CD14-positive monocyte (primary cell): ENCODE measurements at regions not wholly inside any gene's neighbourhood (a gene's known extent, or its start where the extent isn't known, plus 50 kb on each side); places are given as distances from the start of the nearest gene placed in this dataset.

Experiments
- DNase-seq, 3 donors: peaks; one replicate each; pipeline ENCODE4 v3.0.0-alpha.2; 2011 to 2022
- H2AFZ ChIP-seq: 2 replicates; pipeline ENCODE4 v1.6.0; 2012; ENCODE audit warnings: mild to moderate bottlenecking, low read depth, low read length, inconsistent platforms; ENCODE audit not compliant: insufficient read depth, poor library complexity, severe bottlenecking
- H3K27ac ChIP-seq, 2 donors: 1 replicate in 1 of 2; 2 replicates in 1 of 2; pipeline ENCODE4 v1.5.1; 2012 to 2013; ENCODE audit warnings: low read length in 2 of 2, control low read depth in 1 of 2, inconsistent platforms in 1 of 2, low read depth in 1 of 2, mild to moderate bottlenecking in 1 of 2
- H3K27me3 ChIP-seq, 2 donors: one replicate each; pipeline versions ENCODE4 v1.6.0 to v1.6.1; 2011 to 2013; ENCODE audit warnings: low read length in 2 of 2; ENCODE audit not compliant: control insufficient read depth in 2 of 2, insufficient read depth in 2 of 2
- H3K36me3 ChIP-seq, 2 donors: replicated peaks in 1 of 2; 1 replicate in 1 of 2; 2 replicates in 1 of 2; pipeline versions ENCODE4 v1.5.1 to v1.6.1; 2012 to 2013; ENCODE audit warnings: low read length in 2 of 2, control low read depth in 1 of 2, inconsistent platforms in 1 of 2, mild to moderate bottlenecking in 1 of 2; ENCODE audit not compliant: insufficient read depth in 2 of 2, control insufficient read depth in 1 of 2
- H3K4me1 ChIP-seq, 2 donors: 1 replicate in 1 of 2; 2 replicates in 1 of 2; pipeline versions ENCODE4 v1.5.1 to v1.6.1; 2012 to 2013; ENCODE audit warnings: low read length in 2 of 2, control low read depth in 1 of 2, inconsistent platforms in 1 of 2, mild to moderate bottlenecking in 1 of 2, moderate library complexity in 1 of 2; ENCODE audit not compliant: insufficient read depth in 2 of 2, control insufficient read depth in 1 of 2
- H3K4me2 ChIP-seq: replicated peaks from 2 replicates; pipeline ENCODE3; 2012; ENCODE audit warnings: low read length, moderate library complexity, mild to moderate bottlenecking; ENCODE audit not compliant: poor library complexity, severe bottlenecking; ENCODE audit errors: extremely low read depth
- H3K4me3 ChIP-seq, 3 experiments: fragments of 200-600 bp in 1 of 3; sonication (generic) in 1 of 3; replicated peaks in 1 of 3; 1 replicate in 2 of 3; 2 replicates in 1 of 3; pipeline ENCODE4 v1.5.1; 2011 to 2013; ENCODE audit warnings: low read length in 3 of 3, mild to moderate bottlenecking in 3 of 3, control low read depth in 2 of 3, low read depth in 2 of 3, inconsistent platforms in 1 of 3, moderate library complexity in 1 of 3
- H3K79me2 ChIP-seq: 2 replicates; pipeline ENCODE4 v1.6.0; 2012; ENCODE audit warnings: mild to moderate bottlenecking, control low read depth, inconsistent platforms, low read length, moderate library complexity; ENCODE audit not compliant: insufficient read depth
- H3K9ac ChIP-seq: 2 replicates; pipeline ENCODE4 v1.6.0; 2017; ENCODE audit warnings: low read length, mild to moderate bottlenecking; ENCODE audit not compliant: insufficient read depth, poor library complexity, severe bottlenecking
- H3K9me3 ChIP-seq, 2 donors: replicated peaks in 1 of 2; 1 replicate in 1 of 2; 2 replicates in 1 of 2; pipeline versions ENCODE4 v1.5.1 to v1.6.1; 2012 to 2013; ENCODE audit warnings: low read length in 2 of 2, control low read depth in 1 of 2; ENCODE audit not compliant: control insufficient read depth in 1 of 2, insufficient read depth in 1 of 2
- H4K20me1 ChIP-seq: 2 replicates; pipeline ENCODE4 v1.6.0; 2012; ENCODE audit warnings: mild to moderate bottlenecking, low read length, control low read depth, moderate library complexity; ENCODE audit not compliant: insufficient read depth
- H3K27ac Mint-ChIP-seq, 7 donors: one replicate each; pipeline ENCODE4 v1.8.0; 2020; ENCODE audit warnings: mild to moderate bottlenecking in 7 of 7, mixed read lengths in 7 of 7, moderate library complexity in 6 of 7, inconsistent platforms in 2 of 7
- H3K27me3 Mint-ChIP-seq, 3 donors: one replicate each; pipeline ENCODE4 v1.8.0; 2021 to 2022; ENCODE audit warnings: low read depth in 3 of 3, mild to moderate bottlenecking in 3 of 3, mixed read lengths in 3 of 3, moderate library complexity in 3 of 3, inconsistent platforms in 1 of 3
- H3K36me3 Mint-ChIP-seq, 2 donors: one replicate each; pipeline ENCODE4 v1.8.0; 2020; ENCODE audit warnings: mixed read lengths in 2 of 2, inconsistent platforms in 1 of 2, mild to moderate bottlenecking in 1 of 2
- H3K4me1 Mint-ChIP-seq: one replicate; pipeline ENCODE4 v1.8.0; 2020; ENCODE audit warnings: mild to moderate bottlenecking, mixed read lengths
- H3K4me3 Mint-ChIP-seq, 2 donors: one replicate each; pipeline ENCODE4 v1.8.0; 2020; ENCODE audit warnings: mild to moderate bottlenecking in 2 of 2, mixed read lengths in 2 of 2, moderate library complexity in 1 of 2
- H3K9me3 Mint-ChIP-seq, 7 donors: one replicate each; pipeline ENCODE4 v1.8.0; 2020 to 2022; ENCODE audit warnings: mixed read lengths in 7 of 7, mild to moderate bottlenecking in 6 of 7, moderate library complexity in 6 of 7, inconsistent platforms in 2 of 7
- CTCF ChIP-seq: fragments of 200-600 bp; IDR thresholded peaks from one replicate; pipeline ENCODE4 v1.8.0; 2022; ENCODE audit warnings: antibody characterized with exemption, mild to moderate bottlenecking
- WGBS: methylation state at CpG from one replicate; pipeline ENCODE4 v1.1.5; 2013; ENCODE audit warnings: missing lambda C conversion rate; ENCODE audit not compliant: insufficient coverage; 5-methylcytosine and 5-hydroxymethylcytosine counted together
- intact Hi-C, 2 donors: fragments of 100-400 bp; cut with micrococcal nuclease; formaldehyde crosslinking; loops; one replicate each; pipeline versions ENCODE4 v1.15.0 to v1.15.1; 2023

GRCh38 chr13:66208589-66208988 is 1021.5 kb downstream of the PCDH9 start:
- no peak overlapping the region for H3K27ac Mint-ChIP-seq
- Histone ChIP-seq H3K27ac (no peak overlapping the region), H3K36me3 (no peaks in the 10 kb centered on the region), H3K4me2 (no peak overlapping the region), H3K4me3 (no peak overlapping the region), H3K27me3 (no peaks in the 10 kb centered on the region), H4K20me1 (no peaks in the 10 kb centered on the region), H3K9ac (no peak overlapping the region), H3K4me1 (no peaks in the 10 kb centered on the region), H2AFZ (no peak overlapping the region), H3K9me3 (no peaks in the 10 kb centered on the region), H3K79me2 (no peaks in the 10 kb centered on the region)
- H3K27me3 Mint-ChIP-seq, result no peaks in the 10 kb centered on the region
- H3K4me3 Mint-ChIP-seq, result no peak overlapping the region
- peaks cover 0 to 4% (median 3%) of the 10 kb centered on the region in 7 donors for H3K9me3 Mint-ChIP-seq
- no peak for TF ChIP-seq CTCF
- intact Hi-C loops, result no loop called here
- no peak for DNase-seq
- H3K4me1 Mint-ChIP-seq, result no peaks in the 10 kb centered on the region
- no peaks in the 10 kb centered on the region for H3K36me3 Mint-ChIP-seq
- WGBS, result no CpG with 5 or more reads among the region's 3 CpGs

DNA sequence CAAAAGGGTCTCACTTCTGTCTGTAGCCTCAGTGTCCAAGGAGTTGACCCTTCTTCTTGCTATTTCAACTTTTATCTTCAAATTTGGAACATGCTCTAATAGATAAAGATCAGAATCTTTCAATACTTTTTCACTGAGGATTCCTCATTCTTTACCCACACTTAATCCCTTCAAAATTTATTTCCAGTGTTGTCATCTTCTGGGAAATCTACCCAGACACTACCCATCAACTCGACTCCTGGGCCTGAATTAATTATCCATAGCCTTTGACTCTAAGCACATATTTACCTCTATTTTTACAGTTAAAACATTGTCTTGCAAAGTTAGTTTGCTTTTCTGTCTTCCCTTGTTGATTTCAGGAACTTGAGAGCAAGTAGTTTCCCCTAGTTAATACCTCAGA is 1022.5 kb downstream of the PCDH9 start:
- no peak for TF ChIP-seq CTCF

More for the DNA sequence above, 1022.5 kb downstream of the PCDH9 start:
- DNase-seq, result no peak
- H2AFZ ChIP-seq, result no peak overlapping the region
- no peaks in the 10 kb centered on the region for H3K9me3 ChIP-seq
- H3K4me3 ChIP-seq, result no peak overlapping the region
- H3K27ac Mint-ChIP-seq, result no peak overlapping the region
- H3K27me3 ChIP-seq, result no peaks in the 10 kb centered on the region
- H3K79me2 ChIP-seq, result no peaks in the 10 kb centered on the region
- H3K9me3 Mint-ChIP-seq, result peaks cover 0 to 3% (median 3%) of the 10 kb centered on the region in 7 donors
- H3K36me3 Mint-ChIP-seq, result no peaks in the 10 kb centered on the region
- no peaks in the 10 kb centered on the region for H3K4me1 Mint-ChIP-seq
- intact Hi-C loops, result no loop called here
- H3K4me3 Mint-ChIP-seq, result no peak overlapping the region
- no peak overlapping the region for H3K27ac ChIP-seq
- no peak overlapping the region for H3K9ac ChIP-seq
- H3K36me3 ChIP-seq, result no peaks in the 10 kb centered on the region
- no peaks in the 10 kb centered on the region for H3K27me3 Mint-ChIP-seq
- no peaks in the 10 kb centered on the region for H3K4me1 ChIP-seq
- WGBS, result 83% methylated on average over 1 of the region's 1 CpG
- H3K4me2 ChIP-seq, result no peak overlapping the region
- H4K20me1 ChIP-seq, result no peaks in the 10 kb centered on the region
